ENCODE measurements at regions not wholly inside any gene's neighbourhood (a gene's known extent, or its start where the extent isn't known, plus 50 kb on each side); places are given as distances from the start of the nearest gene placed in this dataset.

DNA sequence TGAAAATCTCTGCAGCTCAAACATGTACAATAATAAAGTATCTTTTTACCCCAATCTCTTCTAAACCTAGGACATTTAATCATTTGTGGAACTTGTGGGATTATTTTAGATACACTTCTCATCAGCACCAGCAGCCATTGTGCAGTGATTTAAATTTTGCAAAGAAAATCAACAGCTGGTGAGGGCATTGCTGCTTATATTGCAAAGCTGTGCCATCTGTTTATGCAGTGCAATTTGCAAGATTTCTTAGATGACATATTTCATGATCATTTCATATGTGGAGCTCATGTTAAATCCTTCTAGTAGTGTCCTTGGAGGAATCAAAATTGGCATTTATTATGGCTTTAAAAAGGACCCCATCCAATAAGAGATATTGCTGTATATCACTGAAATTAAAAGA is 320.7 kb downstream of the BTG1 start:
- Histone ChIP-seq H3K4me1 (ENCODE audit: insufficient read depth, low read length) (no peaks in the 10 kb centered on the region), H3K27ac (ENCODE audit: low read length) (no peak overlapping the region), H3K27me3 (ENCODE audit: insufficient read depth, low read length, poor library complexity) (no peaks in the 10 kb centered on the region), H3K9me3 (ENCODE audit: insufficient read depth, low read length, severe bottlenecking) (peaks cover 2% of the 10 kb centered on the region), H3K79me2 (ENCODE audit: insufficient read depth, low read length) (no peaks in the 10 kb centered on the region), H3K4me2 (ENCODE audit: insufficient read depth, low read length) (no peak overlapping the region), H3K4me3 (ENCODE audit: low read depth in 1 of 2, low read length in 2 of 2) (no peak overlapping the region), H3K9ac (ENCODE audit: low read depth, low read length) (no peak overlapping the region), H2AFZ (ENCODE audit: low read depth, low read length) (no peak overlapping the region), H3K36me3 (ENCODE audit: insufficient read depth, low read length) (no peaks in the 10 kb centered on the region), H4K20me1 (ENCODE audit: insufficient read depth, low read length) (no peaks in the 10 kb centered on the region)
- DNase-seq, result no peak
- no peak for ATAC-seq (ENCODE audit: insufficient read depth, low read depth)
- no peak for TF ChIP-seq EZH2 (IDR thresholded peaks at IDR 0.05; ENCODE audit: borderline replicate concordance, low read depth, low read length, severe bottlenecking)
- TF ChIP-seq, protein P1, sequence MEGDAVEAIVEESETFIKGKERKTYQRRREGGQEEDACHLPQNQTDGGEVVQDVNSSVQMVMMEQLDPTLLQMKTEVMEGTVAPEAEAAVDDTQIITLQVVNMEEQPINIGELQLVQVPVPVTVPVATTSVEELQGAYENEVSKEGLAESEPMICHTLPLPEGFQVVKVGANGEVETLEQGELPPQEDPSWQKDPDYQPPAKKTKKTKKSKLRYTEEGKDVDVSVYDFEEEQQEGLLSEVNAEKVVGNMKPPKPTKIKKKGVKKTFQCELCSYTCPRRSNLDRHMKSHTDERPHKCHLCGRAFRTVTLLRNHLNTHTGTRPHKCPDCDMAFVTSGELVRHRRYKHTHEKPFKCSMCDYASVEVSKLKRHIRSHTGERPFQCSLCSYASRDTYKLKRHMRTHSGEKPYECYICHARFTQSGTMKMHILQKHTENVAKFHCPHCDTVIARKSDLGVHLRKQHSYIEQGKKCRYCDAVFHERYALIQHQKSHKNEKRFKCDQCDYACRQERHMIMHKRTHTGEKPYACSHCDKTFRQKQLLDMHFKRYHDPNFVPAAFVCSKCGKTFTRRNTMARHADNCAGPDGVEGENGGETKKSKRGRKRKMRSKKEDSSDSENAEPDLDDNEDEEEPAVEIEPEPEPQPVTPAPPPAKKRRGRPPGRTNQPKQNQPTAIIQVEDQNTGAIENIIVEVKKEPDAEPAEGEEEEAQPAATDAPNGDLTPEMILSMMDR (IDR thresholded peaks at IDR 0.05; ENCODE audit: borderline replicate concordance, extremely low read depth, low read length, poor library complexity, severe bottlenecking), result no peak

- no peak overlapping the region for H3K4me3 ChIP-seq (ENCODE audit: low read depth in 1 of 2, low read length in 2 of 2)
- no peaks in the 10 kb centered on the region for H3K36me3 ChIP-seq (ENCODE audit: insufficient read depth, low read length)
- H2AFZ ChIP-seq (ENCODE audit: low read depth, low read length), result no peak overlapping the region
- no peak overlapping the region for H3K27ac ChIP-seq (ENCODE audit: low read length)
- no peak overlapping the region for H3K4me2 ChIP-seq (ENCODE audit: insufficient read depth, low read length)
- H4K20me1 ChIP-seq (ENCODE audit: insufficient read depth, low read length), result no peaks in the 10 kb centered on the region
- no peak for ATAC-seq (ENCODE audit: insufficient read depth, low read depth)
- DNase-seq, result no peak
- H3K79me2 ChIP-seq (ENCODE audit: insufficient read depth, low read length), result no peaks in the 10 kb centered on the region
- H3K9ac ChIP-seq (ENCODE audit: low read depth, low read length), result no peak overlapping the region
- TF ChIP-seq, protein P1 (IDR thresholded peaks at IDR 0.05; ENCODE audit: borderline replicate concordance, extremely low read depth, low read length, poor library complexity, severe bottlenecking), result no peak
- no peak for TF ChIP-seq EZH2 (IDR thresholded peaks at IDR 0.05; ENCODE audit: borderline replicate concordance, low read depth, low read length, severe bottlenecking)
- H3K27me3 ChIP-seq (ENCODE audit: insufficient read depth, low read length, poor library complexity), result no peaks in the 10 kb centered on the region
- H3K9me3 ChIP-seq (ENCODE audit: insufficient read depth, low read length, severe bottlenecking), result no peaks in the 10 kb centered on the region
- no peaks in the 10 kb centered on the region for H3K4me1 ChIP-seq (ENCODE audit: insufficient read depth, low read length)
These were observed 326.6 kb downstream of the BTG1 start for GRCh38 chr12:91819132-91819447.

DNA sequence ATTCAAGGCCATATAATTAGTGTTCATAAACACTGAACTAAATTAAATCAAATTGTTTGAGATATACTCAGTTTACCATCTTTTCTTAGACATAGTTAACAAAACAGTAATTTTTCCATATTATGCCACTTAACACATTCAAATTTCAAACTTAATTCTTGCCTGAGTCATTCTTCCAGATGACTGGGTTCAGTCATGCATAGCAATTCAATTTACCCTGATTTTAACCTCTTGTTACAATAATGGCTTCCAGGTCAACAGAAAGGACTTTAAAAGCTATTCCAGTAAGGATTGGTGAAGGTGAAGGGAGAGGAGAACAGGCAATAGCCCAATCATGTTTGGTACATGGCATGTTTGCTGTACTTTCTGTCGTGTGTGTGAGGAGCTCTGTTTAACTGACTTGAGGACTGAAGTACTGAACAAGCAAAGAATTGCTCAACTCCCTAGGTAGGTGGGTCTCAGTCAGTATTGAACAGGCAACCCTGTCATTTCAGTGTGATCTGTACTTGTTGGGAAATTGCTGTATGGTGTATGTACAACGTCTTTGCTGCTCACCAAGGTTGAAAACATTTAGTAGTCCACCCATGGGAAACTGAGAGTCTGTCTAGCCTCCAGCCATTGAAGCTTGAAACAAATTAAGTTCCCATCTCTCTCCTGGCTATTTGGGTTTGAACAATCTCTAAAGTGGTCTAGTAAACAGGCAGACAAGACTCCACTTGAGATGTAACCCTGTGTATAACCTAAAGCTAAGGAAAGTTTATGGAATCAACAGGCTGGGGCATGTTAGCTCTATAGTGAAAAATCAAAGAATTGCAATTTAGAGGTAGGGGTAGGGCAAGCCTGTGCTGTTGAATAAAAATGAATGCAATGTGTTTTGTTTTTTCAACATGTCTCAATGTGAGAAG is 327.2 kb downstream of the BTG1 start:
- no peak overlapping the region for H3K27ac ChIP-seq (ENCODE audit: low read length)
- ATAC-seq (ENCODE audit: insufficient read depth, low read depth) (no peak), DNase-seq (no peak)
- H3K79me2 ChIP-seq (ENCODE audit: insufficient read depth, low read length), result no peaks in the 10 kb centered on the region
- TF ChIP-seq, protein P1 (IDR thresholded peaks at IDR 0.05; ENCODE audit: borderline replicate concordance, extremely low read depth, low read length, poor library complexity, severe bottlenecking), result no peak
- no peak for TF ChIP-seq EZH2 (IDR thresholded peaks at IDR 0.05; ENCODE audit: borderline replicate concordance, low read depth, low read length, severe bottlenecking)
- H2AFZ ChIP-seq (ENCODE audit: low read depth, low read length), result peak overlapping the region; percentile 53; the same call in 1 of the 2 replicates
- no peak overlapping the region for H3K4me2 ChIP-seq (ENCODE audit: insufficient read depth, low read length)
- H3K9me3 ChIP-seq (ENCODE audit: insufficient read depth, low read length, severe bottlenecking), result no peaks in the 10 kb centered on the region
- H4K20me1 ChIP-seq (ENCODE audit: insufficient read depth, low read length), result no peaks in the 10 kb centered on the region
- no peak overlapping the region for H3K4me3 ChIP-seq (ENCODE audit: low read depth in 1 of 2, low read length in 2 of 2)
- no peaks in the 10 kb centered on the region for H3K27me3 ChIP-seq (ENCODE audit: insufficient read depth, low read length, poor library complexity)
- no peak overlapping the region for H3K9ac ChIP-seq (ENCODE audit: low read depth, low read length)
- no peaks in the 10 kb centered on the region for H3K4me1 ChIP-seq (ENCODE audit: insufficient read depth, low read length)
- no peaks in the 10 kb centered on the region for H3K36me3 ChIP-seq (ENCODE audit: insufficient read depth, low read length)
